HG02973 (cell line): ENCODE measurements at regions not wholly inside any gene's neighbourhood (a gene's known extent, or its start where the extent isn't known, plus 50 kb on each side); places are given as distances from the start of the nearest gene placed in this dataset.
"Not testable (repeated sequence)": the region's sequence is repeated elsewhere in the genome, so short reads cannot be mapped to it uniquely, and the experiment has no call there.

Experiments used
- ATAC-seq: cut with Tn5 transposase; IDR thresholded peaks from one replicate; pipeline ENCODE4 v1.9.1; 2021; ENCODE audit warnings: moderate library complexity; ENCODE audit not compliant: unreplicated experiment

DNA sequence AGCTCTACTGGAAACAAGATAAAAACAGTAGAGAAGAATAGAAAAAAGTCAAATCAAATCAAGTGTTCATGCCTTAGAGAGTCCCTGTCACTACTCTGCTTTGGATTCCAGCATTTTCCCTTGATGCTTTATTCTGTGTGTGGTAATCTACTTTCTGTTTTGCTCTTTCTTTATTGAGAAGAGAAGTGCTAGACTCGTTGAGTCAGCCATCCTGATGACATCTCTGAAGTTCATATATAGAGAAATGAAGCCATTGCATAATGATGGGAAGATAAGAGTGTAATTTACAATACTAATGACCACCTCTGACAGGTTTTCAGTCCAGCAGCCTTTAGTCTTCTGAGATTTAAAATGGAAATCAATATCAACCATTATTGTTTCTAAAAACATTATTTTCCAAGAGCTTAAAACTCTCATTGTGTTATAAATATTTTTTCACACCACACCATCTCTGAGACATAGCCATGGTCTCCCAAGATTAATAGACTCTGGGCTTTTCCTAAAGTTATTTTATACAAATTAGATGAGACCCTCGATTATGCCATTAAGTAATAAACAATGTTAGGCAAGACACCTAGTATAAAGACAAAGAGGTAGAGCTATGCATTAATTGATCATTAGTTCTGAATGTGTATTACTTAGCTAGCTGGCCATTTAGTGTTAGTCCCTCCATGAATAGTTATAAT is 679.0 kb upstream of the ACVR2A start:
- ATAC-seq = no peak

DNA sequence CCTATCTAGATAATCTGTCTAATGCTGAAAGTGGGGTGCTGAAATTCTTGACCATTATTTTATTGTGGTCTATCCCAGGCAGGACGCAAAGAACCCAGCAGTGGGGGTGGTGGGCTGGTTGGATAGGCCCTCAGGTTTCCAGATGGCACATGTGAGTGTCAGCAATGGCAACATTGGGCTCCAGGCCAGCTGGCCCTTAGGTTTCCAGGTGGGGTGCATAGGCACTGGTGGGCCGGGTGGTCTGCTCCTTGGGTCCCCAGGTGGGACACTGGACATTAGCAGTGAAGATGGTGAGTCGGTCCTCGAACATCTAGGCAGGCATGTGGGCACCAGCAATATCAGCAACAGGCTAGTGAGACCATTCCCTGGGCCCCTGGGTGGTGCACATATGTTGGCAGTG is 680.3 kb upstream of the ACVR2A start:
- ATAC-seq = no peak

DNA sequence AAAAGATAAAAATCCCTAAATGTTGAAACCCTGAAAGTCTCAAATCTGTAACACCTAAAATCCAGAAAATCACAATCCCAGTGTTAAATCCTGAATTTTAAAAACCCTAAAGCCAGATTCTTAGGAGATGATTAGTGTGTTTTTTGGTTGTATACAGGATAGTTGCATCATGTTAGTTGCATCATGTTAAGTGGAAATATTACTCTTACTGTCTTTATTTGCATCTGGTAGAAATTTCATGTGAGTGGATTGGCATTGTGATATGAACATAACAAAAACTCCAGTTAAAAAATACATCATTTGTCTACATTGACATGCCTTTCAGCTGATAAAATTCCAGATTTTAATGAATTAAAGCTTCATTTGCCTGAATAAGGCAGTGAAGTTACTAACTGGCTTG is 683.1 kb upstream of the ACVR2A start:
- no peak for ATAC-seq

GRCh38 chr2:147156970-147157369 is 687.9 kb upstream of the ACVR2A start:
- ATAC-seq = no peak

DNA sequence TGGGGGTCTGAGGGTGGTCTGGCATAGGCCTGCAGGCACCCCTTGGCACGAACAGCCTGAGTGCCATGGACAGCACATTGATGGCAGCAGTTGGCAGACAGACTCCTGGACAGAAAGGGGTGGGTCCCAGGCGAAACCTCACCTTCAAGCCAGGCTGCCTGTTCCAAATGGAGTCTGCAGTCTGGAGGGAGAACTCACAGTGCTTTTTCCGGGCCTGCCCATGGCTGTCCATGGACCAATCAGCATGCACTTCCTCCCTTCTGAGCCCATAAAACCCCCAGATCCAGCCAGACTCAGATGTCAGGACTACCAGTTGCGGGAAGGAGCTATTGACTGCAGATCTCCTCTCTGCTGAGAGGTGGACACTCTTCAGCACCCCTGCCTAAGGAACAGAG is 694.6 kb upstream of the ACVR2A start:
- no peak for ATAC-seq

GRCh38 chr2:147149575-147150240 is 695.1 kb upstream of the ACVR2A start:
- no peak for ATAC-seq

- no peak for ATAC-seq
Observed at GRCh38 chr2:147147802-147148201, 697.0 kb upstream of the ACVR2A start.

- ATAC-seq = no peak
Observed at GRCh38 chr2:147141930-147142329, 702.9 kb upstream of the ACVR2A start.

GRCh38 chr2:147139732-147140131 is 705.1 kb upstream of the ACVR2A start:
- ATAC-seq = not testable (repeated sequence)

- ATAC-seq = no peak
Observed at GRCh38 chr2:147137711-147138110, 707.1 kb upstream of the ACVR2A start.

DNA sequence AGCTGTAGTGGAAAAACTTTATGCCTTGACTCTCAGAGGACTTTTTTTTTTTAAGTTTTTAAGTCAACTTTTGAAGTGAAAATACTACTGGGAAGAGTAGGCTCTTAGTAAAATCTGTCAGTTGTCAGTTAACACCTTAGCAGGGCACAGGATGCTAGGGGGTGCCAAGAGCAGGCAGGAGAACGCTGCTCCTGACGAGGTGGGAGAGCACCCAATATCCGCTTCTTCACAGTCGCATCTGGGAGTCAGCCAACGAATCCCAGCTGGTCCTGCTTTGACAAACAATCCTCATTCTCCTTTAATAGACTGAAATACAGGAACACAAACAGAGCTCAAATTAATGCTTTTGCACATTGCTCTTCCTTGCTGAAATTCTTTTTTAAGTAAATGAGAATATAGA is 709.5 kb upstream of the ACVR2A start:
- ATAC-seq = no peak

- ATAC-seq = no peak
Observed at GRCh38 chr2:147133286-147133908, 711.4 kb upstream of the ACVR2A start.

GRCh38 chr2:147125145-147125544 is 719.7 kb upstream of the ACVR2A start:
- ATAC-seq = no peak

- ATAC-seq = no peak
Observed at GRCh38 chr2:147122944-147123343, 721.9 kb upstream of the ACVR2A start.

DNA sequence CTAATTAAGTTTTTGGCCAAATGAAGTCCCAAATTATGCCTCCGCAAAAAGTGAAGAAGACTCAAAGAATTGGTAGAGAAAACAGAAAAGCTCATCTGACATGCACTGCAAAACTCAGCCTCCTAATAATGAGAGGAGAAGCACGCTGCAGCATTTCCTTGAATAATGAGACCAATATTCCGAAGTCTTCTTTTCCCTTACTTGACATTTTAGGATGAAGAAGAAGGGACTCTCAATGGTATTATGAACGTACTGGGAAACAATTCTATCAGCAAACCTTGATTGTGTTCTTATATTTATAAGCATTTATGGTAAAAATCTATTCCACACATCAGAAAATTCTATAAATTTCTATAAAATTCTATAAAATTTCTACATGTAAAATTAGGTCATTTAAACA is 733.9 kb upstream of the ACVR2A start:
- ATAC-seq = no peak

DNA sequence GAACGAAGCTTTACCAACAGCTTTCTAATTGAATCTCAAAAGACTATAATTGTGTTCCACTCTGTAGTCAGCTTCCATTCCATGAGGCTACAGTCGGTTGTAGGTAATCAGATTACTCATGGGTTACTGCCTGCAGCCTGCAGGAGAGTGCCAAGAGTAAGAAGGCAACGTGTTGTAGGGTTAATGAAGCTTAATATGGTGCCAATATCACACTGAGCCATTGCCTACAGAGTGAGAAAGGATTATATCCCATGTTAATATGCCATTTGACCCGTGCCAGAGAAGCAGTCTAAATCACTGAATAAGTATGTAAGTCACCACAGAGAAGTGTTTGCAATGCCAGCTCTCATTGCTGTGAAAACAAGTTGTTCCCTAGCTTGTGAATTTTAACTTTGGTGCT is 734.5 kb upstream of the ACVR2A start:
- ATAC-seq = no peak

DNA sequence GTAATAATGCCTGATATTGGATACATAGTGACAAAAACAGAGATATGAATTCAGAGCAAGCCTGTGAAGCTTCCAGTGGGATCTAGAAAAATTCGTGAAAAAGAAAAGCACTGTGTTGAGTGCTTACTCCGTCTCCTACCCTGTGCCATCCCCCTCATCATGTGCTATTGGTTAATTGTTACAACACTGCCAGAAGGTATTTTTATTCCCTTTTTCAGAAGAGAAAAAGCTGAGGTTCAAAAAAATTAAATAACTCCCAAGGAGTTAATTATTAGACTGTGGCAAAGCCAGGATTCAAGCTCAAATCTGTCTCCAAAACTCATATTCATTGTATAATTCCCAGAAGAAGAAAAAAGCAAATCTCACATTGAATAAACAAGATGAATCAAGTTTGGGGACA is 735.5 kb upstream of the ACVR2A start:
- no peak for ATAC-seq

DNA sequence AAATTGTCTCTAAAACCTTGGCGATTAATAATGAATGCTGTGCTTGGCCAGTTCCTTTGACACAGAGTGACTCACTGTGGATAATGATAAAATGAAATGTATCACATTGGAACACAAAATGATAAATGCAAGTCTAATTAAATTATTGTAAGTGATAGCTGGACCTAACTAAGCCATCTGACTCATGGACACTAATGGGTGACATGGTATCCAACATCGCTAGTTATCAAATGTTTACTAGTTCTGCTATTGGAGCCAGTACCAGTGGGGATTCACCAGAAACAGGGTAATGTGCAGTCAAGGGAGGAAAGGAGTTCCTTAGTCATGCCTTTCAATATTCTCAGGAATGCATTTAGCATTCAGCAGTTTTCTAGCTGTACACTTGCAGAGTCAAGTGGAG is 736.3 kb upstream of the ACVR2A start:
- ATAC-seq = no peak

GRCh38 chr2:147101941-147102790 is 742.7 kb upstream of the ACVR2A start:
- ATAC-seq = no peak

DNA sequence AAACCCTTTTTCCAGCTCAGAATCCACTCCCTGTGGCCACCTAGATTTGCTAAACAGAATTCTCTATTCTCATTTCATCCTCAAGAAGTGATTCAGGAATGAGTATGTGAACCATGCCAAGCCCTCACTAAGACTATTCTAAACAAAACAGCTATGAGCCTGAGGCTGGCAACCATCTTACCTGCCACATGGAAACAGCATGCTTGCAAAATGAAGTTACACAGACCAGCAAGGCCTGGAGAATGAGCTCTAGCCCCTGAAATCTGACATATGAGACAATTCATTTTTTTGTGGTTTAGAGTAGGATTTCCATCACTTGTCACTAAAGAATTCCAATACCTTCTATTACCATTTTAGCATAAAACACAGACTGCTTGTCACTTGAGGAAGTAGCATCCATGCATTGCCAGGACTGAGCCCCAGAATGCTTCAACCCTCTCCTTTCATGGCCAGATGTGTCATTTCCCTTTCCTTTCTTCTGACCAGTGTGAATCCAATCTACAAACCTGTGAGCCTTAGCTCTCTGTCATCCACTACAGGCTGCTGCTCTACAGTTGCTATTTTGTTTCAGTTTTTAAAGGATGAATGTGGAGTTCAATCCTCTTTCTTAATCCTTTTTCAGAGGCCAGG is 744.3 kb upstream of the ACVR2A start:
- no peak for ATAC-seq

GRCh38 chr2:147099845-147100244 is 745.0 kb upstream of the ACVR2A start:
- no peak for ATAC-seq
